Gastroesophageal sphincter (tissue), 3 donors: ENCODE measurements at regions not wholly inside any gene's neighbourhood (a gene's known extent, or its start where the extent isn't known, plus 50 kb on each side); places are given as distances from the start of the nearest gene placed in this dataset.

Experiments used
- CTCF ChIP-seq, 4 experiments: fragments of 200-600 bp in 2 of 4; fragments of 450-650 bp in 2 of 4; sonication (generic) in 1 of 4; IDR thresholded peaks; one replicate each; pipeline ENCODE4 v1.5.1; 2017 to 2019; ENCODE audit warnings: antibody characterized with exemption in 4 of 4, mild to moderate bottlenecking in 2 of 4, moderate library complexity in 2 of 4
- POLR2A ChIP-seq, 2 donors: fragments of 450-650 bp; IDR thresholded peaks; one replicate each; pipeline ENCODE4 v1.6.1; 2017; ENCODE audit warnings: antibody characterized with exemption in 2 of 2, mild to moderate bottlenecking in 2 of 2, moderate library complexity in 1 of 2

- TF ChIP-seq CTCF (IDR thresholded peaks at IDR 0.05) (no peak), POLR2A (IDR thresholded peaks at IDR 0.05) (no peak)
These were observed 252.0 kb upstream of the DIAPH2 start for GRCh38 chrX:96432647-96433046.
